Keratinocyte (primary cell): ENCODE measurements at regions not wholly inside any gene's neighbourhood (a gene's known extent, or its start where the extent isn't known, plus 50 kb on each side); places are given as distances from the start of the nearest gene placed in this dataset.

ENCODE experiments used
- DNase-seq: peaks from one replicate; pipeline ENCODE4 v3.0.0-alpha.2; 2011; ENCODE audit warnings: low read depth, missing footprints, low spot score
- FAIRE-seq: peaks from 2 replicates; lab custom pipeline; 2011; peaks lifted over from hg19 to GRCh38; lab: Jason Lieb, UNC
- H2AFZ ChIP-seq: 2 replicates; pipeline ENCODE4 v1.6.0; 2012; ENCODE audit warnings: low read length, control low read depth, inconsistent platforms; ENCODE audit not compliant: control insufficient read depth
- H3K27ac ChIP-seq: 2 replicates; pipeline ENCODE4 v1.5.1; 2011; ENCODE audit warnings: low read length; ENCODE audit not compliant: control insufficient read depth, insufficient read depth
- H3K27me3 ChIP-seq: 3 replicates; pipeline ENCODE4 v1.6.0; 2011; ENCODE audit warnings: low read length; ENCODE audit not compliant: control insufficient read depth, insufficient read depth; ENCODE audit errors: extremely low read depth
- H3K36me3 ChIP-seq, 2 experiments: 2 replicates in 1 of 2; 3 replicates in 1 of 2; pipeline ENCODE4 v1.5.1; 2011; ENCODE audit warnings: low read length in 2 of 2, mild to moderate bottlenecking in 1 of 2; ENCODE audit not compliant: control insufficient read depth in 2 of 2, insufficient read depth in 2 of 2; ENCODE audit errors: extremely low read depth in 1 of 2
- H3K4me1 ChIP-seq: 3 replicates; pipeline ENCODE4 v1.5.1; 2011; ENCODE audit warnings: low read length; ENCODE audit not compliant: control insufficient read depth, insufficient read depth; ENCODE audit errors: extremely low read depth
- H3K4me2 ChIP-seq: 3 replicates; pipeline ENCODE4 v1.6.0; 2011; ENCODE audit warnings: low read depth, low read length; ENCODE audit not compliant: control insufficient read depth, insufficient read depth; ENCODE audit errors: extremely low read depth
- H3K4me3 ChIP-seq, 3 experiments: fragments of 200-600 bp in 1 of 3; sonication (generic) in 1 of 3; 2 replicates in 2 of 3; 3 replicates in 1 of 3; pipeline ENCODE4 v1.5.1; 2011 to 2016; ENCODE audit warnings: low read length in 3 of 3, mild to moderate bottlenecking in 3 of 3, control low read depth in 2 of 3, inconsistent platforms in 1 of 3, low read depth in 1 of 3, mixed read lengths in 1 of 3, mixed run types in 1 of 3, moderate library complexity in 1 of 3; ENCODE audit not compliant: control insufficient read depth in 2 of 3, insufficient read depth in 2 of 3; ENCODE audit errors: extremely low read depth in 1 of 3
- H3K79me2 ChIP-seq: 2 replicates; pipeline ENCODE4 v1.6.0; 2012; ENCODE audit warnings: low read length; ENCODE audit not compliant: control insufficient read depth, insufficient read depth
- H3K9ac ChIP-seq: 3 replicates; pipeline ENCODE4 v1.6.0; 2011; ENCODE audit warnings: low read length; ENCODE audit not compliant: control insufficient read depth, insufficient read depth; ENCODE audit errors: extremely low read depth
- H3K9me1 ChIP-seq: 3 replicates; pipeline ENCODE4 v1.6.0; 2011; ENCODE audit warnings: low read length; ENCODE audit not compliant: control insufficient read depth, insufficient read depth; ENCODE audit errors: extremely low read depth
- H3K9me3 ChIP-seq: 2 replicates; pipeline ENCODE4 v1.5.1; 2012; ENCODE audit warnings: low read depth, low read length; ENCODE audit not compliant: control insufficient read depth
- H4K20me1 ChIP-seq: 3 replicates; pipeline ENCODE4 v1.6.0; 2011; ENCODE audit warnings: low read length; ENCODE audit not compliant: control insufficient read depth, insufficient read depth; ENCODE audit errors: extremely low read depth
- EZH2 ChIP-seq: IDR thresholded peaks from one replicate; pipeline ENCODE4 v1.6.1; 2012; ENCODE audit warnings: inconsistent platforms, mild to moderate bottlenecking, low read length, moderate library complexity
- dilution Hi-C: fragments of 300-500 bp; cut with MboI; formaldehyde crosslinking; loops from one replicate; pipeline ENCODE4 v1.7.0; 2020; ENCODE audit warnings: low sequenced_read_pairs; ENCODE audit not compliant: extremely low pct_ligation_motif_present
- TF ChIP-seq, protein P1 (sequence below), 3 experiments: IDR thresholded peaks in 1 of 3; conservative IDR thresholded peaks in 1 of 3; optimal IDR thresholded peaks in 1 of 3; 2 replicates in 2 of 3; 3 replicates in 1 of 3; pipeline versions ENCODE3 to v1.5.1; 2011; ENCODE audit warnings: low read length in 3 of 3, mild to moderate bottlenecking in 3 of 3, moderate library complexity in 2 of 3, control low read depth in 1 of 3, inconsistent platforms in 1 of 3; ENCODE audit not compliant: insufficient read depth in 2 of 3; ENCODE audit errors: extremely low read depth in 1 of 3

DNA sequence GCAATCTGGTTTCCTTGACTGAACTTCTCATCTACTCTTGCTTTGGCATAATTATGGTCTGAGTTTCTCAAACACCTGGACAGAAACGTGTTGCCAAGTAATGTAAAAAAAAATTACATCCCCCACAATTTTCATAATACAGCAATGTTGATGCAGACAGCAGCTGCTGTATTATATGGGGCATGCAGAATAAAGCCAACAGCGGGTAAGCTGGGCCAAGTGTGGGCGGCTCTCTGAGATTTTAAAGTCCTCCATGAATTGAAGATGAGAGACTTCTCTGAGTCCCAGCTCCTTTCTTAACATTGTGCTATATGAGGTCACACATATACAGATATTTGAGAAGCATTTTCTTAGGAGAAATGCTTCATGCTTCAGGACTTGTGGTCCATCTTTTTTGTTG is 881.2 kb downstream of the GALC start:
- Histone ChIP-seq H3K9me3 (no peaks in the 10 kb centered on the region), H3K27me3 (no peaks in the 10 kb centered on the region), H3K4me3 (no peak overlapping the region), H2AFZ (no peak overlapping the region), H3K27ac (no peak overlapping the region), H4K20me1 (no peaks in the 10 kb centered on the region), H3K36me3 (no peaks in the 10 kb centered on the region), H3K9ac (no peak overlapping the region), H3K4me1 (peaks cover 3% of the 10 kb centered on the region), H3K4me2 (no peak overlapping the region), H3K79me2 (no peaks in the 10 kb centered on the region), H3K9me1 (no peaks in the 10 kb centered on the region)
- DNase-seq, result no peak
- dilution Hi-C loops, result no loop called here
- peak; percentile 29 for FAIRE-seq
- TF ChIP-seq, protein P1, sequence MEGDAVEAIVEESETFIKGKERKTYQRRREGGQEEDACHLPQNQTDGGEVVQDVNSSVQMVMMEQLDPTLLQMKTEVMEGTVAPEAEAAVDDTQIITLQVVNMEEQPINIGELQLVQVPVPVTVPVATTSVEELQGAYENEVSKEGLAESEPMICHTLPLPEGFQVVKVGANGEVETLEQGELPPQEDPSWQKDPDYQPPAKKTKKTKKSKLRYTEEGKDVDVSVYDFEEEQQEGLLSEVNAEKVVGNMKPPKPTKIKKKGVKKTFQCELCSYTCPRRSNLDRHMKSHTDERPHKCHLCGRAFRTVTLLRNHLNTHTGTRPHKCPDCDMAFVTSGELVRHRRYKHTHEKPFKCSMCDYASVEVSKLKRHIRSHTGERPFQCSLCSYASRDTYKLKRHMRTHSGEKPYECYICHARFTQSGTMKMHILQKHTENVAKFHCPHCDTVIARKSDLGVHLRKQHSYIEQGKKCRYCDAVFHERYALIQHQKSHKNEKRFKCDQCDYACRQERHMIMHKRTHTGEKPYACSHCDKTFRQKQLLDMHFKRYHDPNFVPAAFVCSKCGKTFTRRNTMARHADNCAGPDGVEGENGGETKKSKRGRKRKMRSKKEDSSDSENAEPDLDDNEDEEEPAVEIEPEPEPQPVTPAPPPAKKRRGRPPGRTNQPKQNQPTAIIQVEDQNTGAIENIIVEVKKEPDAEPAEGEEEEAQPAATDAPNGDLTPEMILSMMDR (optimal IDR thresholded peaks at IDR 0.05 in 1 of 3, IDR thresholded peaks at IDR 0.05 in 1 of 3, conservative IDR thresholded peaks at IDR 0.05 in 1 of 3; ENCODE audit: extremely low read depth in 1 of 3, insufficient read depth in 2 of 3, low read length in 3 of 3), result no peak
- no peak for TF ChIP-seq EZH2

DNA sequence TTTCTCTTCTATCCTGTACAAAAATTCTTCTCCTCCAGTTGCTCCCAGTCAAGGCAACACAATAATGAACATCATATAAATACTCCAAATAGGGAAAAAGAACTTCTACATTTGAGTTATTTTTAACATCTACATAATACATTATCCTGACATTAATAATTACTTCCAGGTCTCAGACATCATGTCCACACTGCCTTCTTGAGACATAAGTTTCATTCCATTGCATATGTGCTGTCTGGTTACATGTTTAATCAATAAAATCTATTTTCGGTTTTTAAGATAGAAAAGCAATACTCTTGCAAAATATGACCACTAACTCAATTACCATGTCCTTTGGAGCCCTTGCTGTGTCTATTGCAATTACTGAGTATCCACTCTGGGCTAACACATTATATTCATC is 881.9 kb downstream of the GALC start:
- H4K20me1 ChIP-seq, result no peaks in the 10 kb centered on the region
- TF ChIP-seq, protein P1 (optimal IDR thresholded peaks at IDR 0.05 in 1 of 3, IDR thresholded peaks at IDR 0.05 in 1 of 3, conservative IDR thresholded peaks at IDR 0.05 in 1 of 3; ENCODE audit: extremely low read depth in 1 of 3, insufficient read depth in 2 of 3, low read length in 3 of 3), result no peak
- TF ChIP-seq EZH2, result no peak
- DNase-seq (no peak), FAIRE-seq (no peak)
- H3K4me1 ChIP-seq, result peaks cover 3% of the 10 kb centered on the region
- no peaks in the 10 kb centered on the region for H3K9me1 ChIP-seq
- H3K27me3 ChIP-seq, result no peaks in the 10 kb centered on the region
- H3K27ac ChIP-seq, result no peak overlapping the region
- no peak overlapping the region for H3K4me2 ChIP-seq
- dilution Hi-C loops, result no loop called here
- no peak overlapping the region for H2AFZ ChIP-seq
- no peaks in the 10 kb centered on the region for H3K79me2 ChIP-seq
- H3K9ac ChIP-seq, result no peak overlapping the region
- no peak overlapping the region for H3K4me3 ChIP-seq
- no peaks in the 10 kb centered on the region for H3K36me3 ChIP-seq
- H3K9me3 ChIP-seq, result no peaks in the 10 kb centered on the region
